GM23338 (cell line): ENCODE measurements at regions not wholly inside any gene's neighbourhood (a gene's known extent, or its start where the extent isn't known, plus 50 kb on each side); places are given as distances from the start of the nearest gene placed in this dataset.

Experiments
- CREB1 ChIP-seq: fragments of 250-450 bp; sonication (Bioruptor Pico); IDR thresholded peaks from 2 replicates; pipeline ENCODE4 v1.5.0; 2020; ENCODE audit warnings: low read depth, mild to moderate bottlenecking, moderate library complexity
- CTCF ChIP-seq, 2 experiments: fragments of 200-600 bp in 1 of 2; sonication (generic) in 1 of 2; conservative IDR thresholded peaks; 2 replicates each; pipeline versions ENCODE4 v1.5.1 to v1.6.1; 2016 to 2017; ENCODE audit warnings: antibody characterized with exemption in 2 of 2, low read depth in 2 of 2, mild to moderate bottlenecking in 2 of 2, moderate library complexity in 1 of 2
- EZH2 ChIP-seq: fragments of 200-600 bp; sonication (generic); IDR thresholded peaks from one replicate; pipeline ENCODE4 v1.8.0; 2017; ENCODE audit warnings: antibody characterized with exemption, mild to moderate bottlenecking, low read depth; ENCODE audit not compliant: unreplicated experiment
- EZH2phosphoT487 ChIP-seq: fragments of 200-600 bp; sonication (generic); IDR thresholded peaks from one replicate; pipeline ENCODE4 v1.8.1; 2018; ENCODE audit warnings: antibody characterized with exemption; ENCODE audit not compliant: unreplicated experiment
- TF ChIP-seq, protein P1 (sequence below): IDR thresholded peaks from one replicate; pipeline ENCODE4 v1.6.1; 2018; ENCODE audit warnings: antibody characterized with exemption; ENCODE audit not compliant: unreplicated experiment

GRCh38 chr12:89775986-89776365, 67.3 kb upstream of the ATP2B1 start:
- no peak for TF ChIP-seq EZH2
- TF ChIP-seq EZH2phosphoT487 = no peak
- TF ChIP-seq, protein P1, sequence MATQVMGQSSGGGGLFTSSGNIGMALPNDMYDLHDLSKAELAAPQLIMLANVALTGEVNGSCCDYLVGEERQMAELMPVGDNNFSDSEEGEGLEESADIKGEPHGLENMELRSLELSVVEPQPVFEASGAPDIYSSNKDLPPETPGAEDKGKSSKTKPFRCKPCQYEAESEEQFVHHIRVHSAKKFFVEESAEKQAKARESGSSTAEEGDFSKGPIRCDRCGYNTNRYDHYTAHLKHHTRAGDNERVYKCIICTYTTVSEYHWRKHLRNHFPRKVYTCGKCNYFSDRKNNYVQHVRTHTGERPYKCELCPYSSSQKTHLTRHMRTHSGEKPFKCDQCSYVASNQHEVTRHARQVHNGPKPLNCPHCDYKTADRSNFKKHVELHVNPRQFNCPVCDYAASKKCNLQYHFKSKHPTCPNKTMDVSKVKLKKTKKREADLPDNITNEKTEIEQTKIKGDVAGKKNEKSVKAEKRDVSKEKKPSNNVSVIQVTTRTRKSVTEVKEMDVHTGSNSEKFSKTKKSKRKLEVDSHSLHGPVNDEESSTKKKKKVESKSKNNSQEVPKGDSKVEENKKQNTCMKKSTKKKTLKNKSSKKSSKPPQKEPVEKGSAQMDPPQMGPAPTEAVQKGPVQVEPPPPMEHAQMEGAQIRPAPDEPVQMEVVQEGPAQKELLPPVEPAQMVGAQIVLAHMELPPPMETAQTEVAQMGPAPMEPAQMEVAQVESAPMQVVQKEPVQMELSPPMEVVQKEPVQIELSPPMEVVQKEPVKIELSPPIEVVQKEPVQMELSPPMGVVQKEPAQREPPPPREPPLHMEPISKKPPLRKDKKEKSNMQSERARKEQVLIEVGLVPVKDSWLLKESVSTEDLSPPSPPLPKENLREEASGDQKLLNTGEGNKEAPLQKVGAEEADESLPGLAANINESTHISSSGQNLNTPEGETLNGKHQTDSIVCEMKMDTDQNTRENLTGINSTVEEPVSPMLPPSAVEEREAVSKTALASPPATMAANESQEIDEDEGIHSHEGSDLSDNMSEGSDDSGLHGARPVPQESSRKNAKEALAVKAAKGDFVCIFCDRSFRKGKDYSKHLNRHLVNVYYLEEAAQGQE = no peak
- no peak for TF ChIP-seq CTCF (conservative IDR thresholded peaks at IDR 0.05; ENCODE audit: low read depth in 2 of 2)
- TF ChIP-seq CREB1 (CRISPR knock-in tag) = no peak
